H9 (cell line): ENCODE measurements at regions not wholly inside any gene's neighbourhood (a gene's known extent, or its start where the extent isn't known, plus 50 kb on each side); places are given as distances from the start of the nearest gene placed in this dataset.

ENCODE experiments used
- DNase-seq: peaks from one replicate; pipeline ENCODE4 v3.0.0-alpha.2; 2017
- H2AFZ ChIP-seq: one replicate; pipeline ENCODE4 v1.6.1; 2013; ENCODE audit warnings: mild to moderate bottlenecking, low read length, control low read depth, moderate library complexity
- H2AK5ac ChIP-seq: 2 replicates; pipeline ENCODE4 v1.6.1; 2013; ENCODE audit warnings: low read length, control low read depth, mixed read lengths; ENCODE audit not compliant: insufficient read length
- H2BK120ac ChIP-seq: one replicate; pipeline ENCODE4 v1.6.1; 2013; ENCODE audit warnings: low read depth, mild to moderate bottlenecking, low read length, control low read depth, inconsistent platforms; ENCODE audit not compliant: poor library complexity, severe bottlenecking
- H2BK12ac ChIP-seq: 2 replicates; pipeline ENCODE4 v1.6.1; 2013; ENCODE audit warnings: low read length, control low read depth, mixed read lengths, low read depth; ENCODE audit not compliant: insufficient read length
- H2BK15ac ChIP-seq: 2 replicates; pipeline ENCODE4 v1.6.1; 2013; ENCODE audit warnings: low read depth, low read length, control low read depth
- H2BK20ac ChIP-seq: one replicate; pipeline ENCODE4 v1.6.1; 2013; ENCODE audit warnings: low read depth, mild to moderate bottlenecking, low read length, control low read depth, inconsistent platforms; ENCODE audit not compliant: poor library complexity, severe bottlenecking
- H2BK5ac ChIP-seq: 2 replicates; pipeline ENCODE4 v1.6.1; 2013; ENCODE audit warnings: low read length, control low read depth, mixed read lengths; ENCODE audit not compliant: insufficient read length
- H3K14ac ChIP-seq: 2 replicates; pipeline ENCODE4 v1.6.1; 2013; ENCODE audit warnings: low read length, control low read depth; ENCODE audit not compliant: insufficient read depth
- H3K18ac ChIP-seq: 2 replicates; pipeline ENCODE4 v1.6.1; 2013; ENCODE audit warnings: low read depth, mild to moderate bottlenecking, mixed read lengths, low read length, control low read depth; ENCODE audit not compliant: insufficient read length
- H3K23ac ChIP-seq: 2 replicates; pipeline ENCODE4 v1.6.1; 2013; ENCODE audit warnings: low read length, control low read depth, mixed read lengths, low read depth; ENCODE audit not compliant: insufficient read length
- H3K23me2 ChIP-seq: 2 replicates; pipeline ENCODE4 v1.6.1; 2013; ENCODE audit warnings: low read depth, mild to moderate bottlenecking, mixed read lengths, low read length, control low read depth; ENCODE audit not compliant: insufficient read length, poor library complexity, severe bottlenecking
- H3K27ac ChIP-seq: 2 replicates; pipeline ENCODE4 v1.5.1; 2013; ENCODE audit warnings: low read length, control low read depth, mixed read lengths, low read depth; ENCODE audit not compliant: insufficient read length
- H3K27me3 ChIP-seq: 2 replicates; pipeline ENCODE4 v1.6.1; 2013; ENCODE audit warnings: low read length, control low read depth, inconsistent platforms; ENCODE audit not compliant: insufficient read depth
- H3K4ac ChIP-seq: 2 replicates; pipeline ENCODE4 v1.6.1; 2013; ENCODE audit warnings: low read depth, mild to moderate bottlenecking, control low read depth, inconsistent platforms, low read length, moderate library complexity
- H3K4me1 ChIP-seq: 2 replicates; pipeline ENCODE4 v1.6.1; 2013; ENCODE audit warnings: low read length, control low read depth, inconsistent platforms; ENCODE audit not compliant: insufficient read depth
- H3K4me2 ChIP-seq: 2 replicates; pipeline ENCODE4 v1.6.1; 2013; ENCODE audit warnings: low read length, control low read depth, mixed read lengths; ENCODE audit not compliant: insufficient read length, insufficient read depth
- H3K56ac ChIP-seq: 2 replicates; pipeline ENCODE4 v1.6.1; 2013; ENCODE audit warnings: low read depth, mild to moderate bottlenecking, mixed read lengths, low read length, control low read depth; ENCODE audit not compliant: insufficient read length
- H3K79me1 ChIP-seq: 2 replicates; pipeline ENCODE4 v1.6.1; 2013; ENCODE audit warnings: low read depth, mild to moderate bottlenecking, moderate library complexity, low read length, control low read depth, inconsistent platforms; ENCODE audit not compliant: insufficient read depth, poor library complexity, severe bottlenecking
- H3K79me2 ChIP-seq: 2 replicates; pipeline ENCODE4 v1.6.1; 2013; ENCODE audit warnings: low read length, control low read depth, inconsistent platforms; ENCODE audit not compliant: insufficient read depth
- H3K9ac ChIP-seq: 2 replicates; pipeline ENCODE4 v1.6.1; 2013; ENCODE audit warnings: low read length, control low read depth, mixed read lengths; ENCODE audit not compliant: insufficient read length; ENCODE audit errors: extremely low read depth
- H3K9me3 ChIP-seq: one replicate; pipeline ENCODE4 v1.6.1; 2013; ENCODE audit warnings: low read depth, low read length, inconsistent platforms; ENCODE audit not compliant: control insufficient read depth
- H3T11ph ChIP-seq: one replicate; pipeline ENCODE4 v1.6.1; 2013; ENCODE audit warnings: mild to moderate bottlenecking, low read length, control low read depth, inconsistent platforms
- H4K20me1 ChIP-seq: one replicate; pipeline ENCODE4 v1.6.1; 2013; ENCODE audit not compliant: control insufficient read depth, insufficient read length, insufficient read depth
- H4K5ac ChIP-seq: 2 replicates; pipeline ENCODE4 v1.6.1; 2013; ENCODE audit warnings: low read depth, mild to moderate bottlenecking, mixed read lengths, low read length, control low read depth; ENCODE audit not compliant: insufficient read length
- H4K8ac ChIP-seq: replicated peaks from 2 replicates; pipeline ENCODE4 v1.6.1; 2013; ENCODE audit warnings: low read length, control low read depth, mixed read lengths, low read depth; ENCODE audit not compliant: insufficient read length
- H4K91ac ChIP-seq: 2 replicates; pipeline ENCODE4 v1.6.1; 2013; ENCODE audit warnings: low read depth, mild to moderate bottlenecking, moderate library complexity, mixed read lengths, low read length, control low read depth; ENCODE audit not compliant: insufficient read length
- H3K27ac Mint-ChIP-seq, 3 experiments: 2 replicates in 2 of 3; 3 replicates in 1 of 3; pipeline ENCODE4 v1.8.0; 2020 to 2021; ENCODE audit warnings: mixed read lengths in 3 of 3, mild to moderate bottlenecking in 1 of 3, moderate library complexity in 1 of 3
- H3K27me3 Mint-ChIP-seq: 2 replicates; pipeline ENCODE4 v1.8.0; 2021; ENCODE audit warnings: low read depth, mild to moderate bottlenecking, moderate library complexity, mixed read lengths
- H3K36me3 Mint-ChIP-seq, 3 experiments: 2 replicates in 2 of 3; 3 replicates in 1 of 3; pipeline ENCODE4 v1.8.0; 2020 to 2021; ENCODE audit warnings: low read depth in 3 of 3, mixed read lengths in 3 of 3; ENCODE audit not compliant: insufficient read depth in 1 of 3
- H3K4me1 Mint-ChIP-seq, 2 experiments: 2 replicates each; pipeline ENCODE4 v1.8.0; 2020; ENCODE audit warnings: mixed read lengths in 2 of 2
- H3K4me3 Mint-ChIP-seq, 2 experiments: 2 replicates in 1 of 2; 3 replicates in 1 of 2; pipeline ENCODE4 v1.8.0; 2020 to 2021; ENCODE audit warnings: mild to moderate bottlenecking in 2 of 2, mixed read lengths in 2 of 2, moderate library complexity in 1 of 2
- H3K9me3 Mint-ChIP-seq, 2 experiments: 2 replicates in 1 of 2; 3 replicates in 1 of 2; pipeline ENCODE4 v1.8.0; 2020; ENCODE audit warnings: mild to moderate bottlenecking in 2 of 2, mixed read lengths in 2 of 2, moderate library complexity in 1 of 2
- WGBS: extraction: QIAGEN DNeasy Blood & Tissue Kit; methylation state at CpG from one replicate; pipeline ENCODE4 v1.1.7; 2013; ENCODE audit warnings: missing lambda C conversion rate, low lambda C conversion rate, mixed read lengths; ENCODE audit not compliant: insufficient read length; ENCODE audit errors: extremely low coverage; 5-methylcytosine and 5-hydroxymethylcytosine counted together
- TF ChIP-seq, protein P1 (sequence below): fragments of 200-600 bp; sonication (generic); conservative IDR thresholded peaks from 3 replicates; pipeline ENCODE4 v1.8.0; 2021; ENCODE audit warnings: antibody characterized with exemption, mild to moderate bottlenecking

DNA sequence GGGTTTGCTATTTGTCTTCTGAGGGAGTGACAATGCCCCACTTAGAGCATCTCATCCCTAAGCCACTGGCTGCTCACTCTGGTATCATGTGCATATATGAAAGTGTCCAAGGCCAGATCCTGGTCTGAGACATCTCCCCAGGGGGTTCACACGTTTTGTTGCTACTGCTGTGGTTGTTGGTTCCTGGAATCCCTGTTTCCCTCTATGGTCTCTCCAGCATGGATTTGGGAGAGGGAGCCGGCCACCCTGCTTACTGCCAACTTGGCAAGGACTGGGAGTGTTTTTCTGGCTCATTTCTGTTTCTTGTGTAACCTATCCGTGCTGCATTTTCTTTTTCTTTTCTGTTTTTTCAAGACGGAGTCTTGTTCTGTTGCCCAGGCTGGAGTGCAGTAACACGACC, 101.3 kb upstream of the MAX start:
- Histone ChIP-seq H3K56ac (no peak overlapping the region), H2BK15ac (no peak overlapping the region), H2BK20ac (no peak overlapping the region), H3K23ac (no peak overlapping the region), H3K27ac (no peak overlapping the region), H2BK5ac (no peak overlapping the region), H3K79me2 (no peaks in the 10 kb centered on the region), H4K8ac (no peak overlapping the region), H2BK120ac (no peak overlapping the region), H4K20me1 (no peaks in the 10 kb centered on the region), H3K4ac (no peak overlapping the region), H3T11ph (no peak overlapping the region), H3K27me3 (no peaks in the 10 kb centered on the region), H3K14ac (no peak overlapping the region), H2AFZ (no peak overlapping the region), H3K23me2 (no peaks in the 10 kb centered on the region), H4K91ac (no peak overlapping the region), H3K4me1 (no peaks in the 10 kb centered on the region), H3K79me1 (no peaks in the 10 kb centered on the region), H3K9ac (no peak overlapping the region), H2AK5ac (no peak overlapping the region), H3K4me2 (no peak overlapping the region), H3K18ac (no peak overlapping the region), H4K5ac (no peak overlapping the region), H2BK12ac (no peak overlapping the region), H3K9me3 (no peaks in the 10 kb centered on the region)
- H3K36me3 Mint-ChIP-seq: peaks cover 6 to 9% (median 7%) of the 10 kb centered on the region in 3 experiments; a peak in 6 of 7 replicates
- H3K9me3 Mint-ChIP-seq: peaks cover 0 to 8% of the 10 kb centered on the region in 2 experiments; a peak in 4 of 5 replicates
- no CpG with 5 or more reads among the region's 5 CpGs for WGBS
- H3K27me3 Mint-ChIP-seq: no peaks in the 10 kb centered on the region; the same call in 1 of the 2 replicates
- peaks cover 5 to 14% of the 10 kb centered on the region in 2 experiments; a peak in 2 of 4 replicates for H3K4me1 Mint-ChIP-seq
- no peak overlapping the region for H3K4me3 Mint-ChIP-seq
- no peak for DNase-seq
- TF ChIP-seq, protein P1, sequence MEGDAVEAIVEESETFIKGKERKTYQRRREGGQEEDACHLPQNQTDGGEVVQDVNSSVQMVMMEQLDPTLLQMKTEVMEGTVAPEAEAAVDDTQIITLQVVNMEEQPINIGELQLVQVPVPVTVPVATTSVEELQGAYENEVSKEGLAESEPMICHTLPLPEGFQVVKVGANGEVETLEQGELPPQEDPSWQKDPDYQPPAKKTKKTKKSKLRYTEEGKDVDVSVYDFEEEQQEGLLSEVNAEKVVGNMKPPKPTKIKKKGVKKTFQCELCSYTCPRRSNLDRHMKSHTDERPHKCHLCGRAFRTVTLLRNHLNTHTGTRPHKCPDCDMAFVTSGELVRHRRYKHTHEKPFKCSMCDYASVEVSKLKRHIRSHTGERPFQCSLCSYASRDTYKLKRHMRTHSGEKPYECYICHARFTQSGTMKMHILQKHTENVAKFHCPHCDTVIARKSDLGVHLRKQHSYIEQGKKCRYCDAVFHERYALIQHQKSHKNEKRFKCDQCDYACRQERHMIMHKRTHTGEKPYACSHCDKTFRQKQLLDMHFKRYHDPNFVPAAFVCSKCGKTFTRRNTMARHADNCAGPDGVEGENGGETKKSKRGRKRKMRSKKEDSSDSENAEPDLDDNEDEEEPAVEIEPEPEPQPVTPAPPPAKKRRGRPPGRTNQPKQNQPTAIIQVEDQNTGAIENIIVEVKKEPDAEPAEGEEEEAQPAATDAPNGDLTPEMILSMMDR: no peak
- no peak overlapping the region for H3K27ac Mint-ChIP-seq
